ENCODE measurements at regions not wholly inside any gene's neighbourhood (a gene's known extent, or its start where the extent isn't known, plus 50 kb on each side); places are given as distances from the start of the nearest gene placed in this dataset.

- TF ChIP-seq CTCF (IDR thresholded peaks at IDR 0.05) (no peak), POLR2A (IDR thresholded peaks at IDR 0.05) (no peak)
These were observed 318.3 kb downstream of the NDFIP2 start for GRCh38 chr13:79799059-79799867.

Measured in prostate gland (tissue), 2 donors.